Keratinocyte (primary cell): ENCODE measurements at regions not wholly inside any gene's neighbourhood (a gene's known extent, or its start where the extent isn't known, plus 50 kb on each side); places are given as distances from the start of the nearest gene placed in this dataset.

Experiments used
- DNase-seq: peaks from one replicate; pipeline ENCODE4 v3.0.0-alpha.2; 2011; ENCODE audit warnings: low read depth, missing footprints, low spot score
- FAIRE-seq: peaks from 2 replicates; lab custom pipeline; 2011; peaks lifted over from hg19 to GRCh38; lab: Jason Lieb, UNC
- H2AFZ ChIP-seq: 2 replicates; pipeline ENCODE4 v1.6.0; 2012; ENCODE audit warnings: low read length, control low read depth, inconsistent platforms; ENCODE audit not compliant: control insufficient read depth
- H3K27ac ChIP-seq: 2 replicates; pipeline ENCODE4 v1.5.1; 2011; ENCODE audit warnings: low read length; ENCODE audit not compliant: control insufficient read depth, insufficient read depth
- H3K27me3 ChIP-seq: 3 replicates; pipeline ENCODE4 v1.6.0; 2011; ENCODE audit warnings: low read length; ENCODE audit not compliant: control insufficient read depth, insufficient read depth; ENCODE audit errors: extremely low read depth
- H3K36me3 ChIP-seq, 2 experiments: 2 replicates in 1 of 2; 3 replicates in 1 of 2; pipeline ENCODE4 v1.5.1; 2011; ENCODE audit warnings: low read length in 2 of 2, mild to moderate bottlenecking in 1 of 2; ENCODE audit not compliant: control insufficient read depth in 2 of 2, insufficient read depth in 2 of 2; ENCODE audit errors: extremely low read depth in 1 of 2
- H3K4me1 ChIP-seq: 3 replicates; pipeline ENCODE4 v1.5.1; 2011; ENCODE audit warnings: low read length; ENCODE audit not compliant: control insufficient read depth, insufficient read depth; ENCODE audit errors: extremely low read depth
- H3K4me2 ChIP-seq: 3 replicates; pipeline ENCODE4 v1.6.0; 2011; ENCODE audit warnings: low read depth, low read length; ENCODE audit not compliant: control insufficient read depth, insufficient read depth; ENCODE audit errors: extremely low read depth
- H3K4me3 ChIP-seq, 3 experiments: fragments of 200-600 bp in 1 of 3; sonication (generic) in 1 of 3; 2 replicates in 2 of 3; 3 replicates in 1 of 3; pipeline ENCODE4 v1.5.1; 2011 to 2016; ENCODE audit warnings: low read length in 3 of 3, mild to moderate bottlenecking in 3 of 3, control low read depth in 2 of 3, inconsistent platforms in 1 of 3, low read depth in 1 of 3, mixed read lengths in 1 of 3, mixed run types in 1 of 3, moderate library complexity in 1 of 3; ENCODE audit not compliant: control insufficient read depth in 2 of 3, insufficient read depth in 2 of 3; ENCODE audit errors: extremely low read depth in 1 of 3
- H3K79me2 ChIP-seq: 2 replicates; pipeline ENCODE4 v1.6.0; 2012; ENCODE audit warnings: low read length; ENCODE audit not compliant: control insufficient read depth, insufficient read depth
- H3K9ac ChIP-seq: 3 replicates; pipeline ENCODE4 v1.6.0; 2011; ENCODE audit warnings: low read length; ENCODE audit not compliant: control insufficient read depth, insufficient read depth; ENCODE audit errors: extremely low read depth
- H3K9me1 ChIP-seq: 3 replicates; pipeline ENCODE4 v1.6.0; 2011; ENCODE audit warnings: low read length; ENCODE audit not compliant: control insufficient read depth, insufficient read depth; ENCODE audit errors: extremely low read depth
- H3K9me3 ChIP-seq: 2 replicates; pipeline ENCODE4 v1.5.1; 2012; ENCODE audit warnings: low read depth, low read length; ENCODE audit not compliant: control insufficient read depth
- H4K20me1 ChIP-seq: 3 replicates; pipeline ENCODE4 v1.6.0; 2011; ENCODE audit warnings: low read length; ENCODE audit not compliant: control insufficient read depth, insufficient read depth; ENCODE audit errors: extremely low read depth
- CTCF ChIP-seq, 3 experiments: IDR thresholded peaks in 1 of 3; conservative IDR thresholded peaks in 1 of 3; optimal IDR thresholded peaks in 1 of 3; 2 replicates in 2 of 3; 3 replicates in 1 of 3; pipeline versions ENCODE3 to v1.5.1; 2011; ENCODE audit warnings: low read length in 3 of 3, mild to moderate bottlenecking in 3 of 3, moderate library complexity in 2 of 3, control low read depth in 1 of 3, inconsistent platforms in 1 of 3; ENCODE audit not compliant: insufficient read depth in 2 of 3; ENCODE audit errors: extremely low read depth in 1 of 3
- EZH2 ChIP-seq: IDR thresholded peaks from one replicate; pipeline ENCODE4 v1.6.1; 2012; ENCODE audit warnings: inconsistent platforms, mild to moderate bottlenecking, low read length, moderate library complexity
- dilution Hi-C: fragments of 300-500 bp; cut with MboI; formaldehyde crosslinking; loops from one replicate; pipeline ENCODE4 v1.7.0; 2020; ENCODE audit warnings: low sequenced_read_pairs; ENCODE audit not compliant: extremely low pct_ligation_motif_present

DNA sequence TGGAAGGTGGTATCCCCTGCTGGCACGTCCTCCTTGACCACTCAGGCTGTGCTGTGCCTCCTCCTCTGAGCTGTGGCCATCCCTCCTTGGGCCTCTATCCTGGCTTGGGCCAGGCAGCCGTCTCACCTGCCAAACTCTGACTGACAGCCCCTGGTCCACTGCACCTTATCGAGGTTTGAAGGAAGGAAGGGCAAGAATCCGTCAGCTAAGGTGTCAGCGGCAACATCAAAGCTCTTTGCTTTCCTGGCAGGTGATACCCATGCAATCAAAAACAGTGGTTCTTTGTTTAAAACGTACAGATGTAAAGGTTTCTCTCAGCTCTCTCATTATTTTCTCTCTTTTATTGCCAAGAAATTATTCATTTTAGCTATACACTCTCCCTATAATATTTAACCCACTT, 203.9 kb downstream of the TBXT start:
- peaks cover 2% of the 10 kb centered on the region for H3K9me3 ChIP-seq
- H2AFZ ChIP-seq = no peak overlapping the region
- H3K27me3 ChIP-seq = no peaks in the 10 kb centered on the region
- no peak overlapping the region for H3K4me2 ChIP-seq
- H3K36me3 ChIP-seq = no peaks in the 10 kb centered on the region
- no peak overlapping the region for H3K4me3 ChIP-seq
- no peak overlapping the region for H3K9ac ChIP-seq
- H4K20me1 ChIP-seq = no peaks in the 10 kb centered on the region
- H3K79me2 ChIP-seq = no peaks in the 10 kb centered on the region
- H3K9me1 ChIP-seq = no peaks in the 10 kb centered on the region
- H3K27ac ChIP-seq = no peak overlapping the region
- DNase-seq = no peak
- dilution Hi-C loops = no loop called here
- no peak for FAIRE-seq
- H3K4me1 ChIP-seq = no peaks in the 10 kb centered on the region
- TF ChIP-seq CTCF (optimal IDR thresholded peaks at IDR 0.05 in 1 of 3, IDR thresholded peaks at IDR 0.05 in 1 of 3, conservative IDR thresholded peaks at IDR 0.05 in 1 of 3; ENCODE audit: extremely low read depth in 1 of 3, insufficient read depth in 2 of 3, low read length in 3 of 3) (no peak), EZH2 (no peak)

DNA sequence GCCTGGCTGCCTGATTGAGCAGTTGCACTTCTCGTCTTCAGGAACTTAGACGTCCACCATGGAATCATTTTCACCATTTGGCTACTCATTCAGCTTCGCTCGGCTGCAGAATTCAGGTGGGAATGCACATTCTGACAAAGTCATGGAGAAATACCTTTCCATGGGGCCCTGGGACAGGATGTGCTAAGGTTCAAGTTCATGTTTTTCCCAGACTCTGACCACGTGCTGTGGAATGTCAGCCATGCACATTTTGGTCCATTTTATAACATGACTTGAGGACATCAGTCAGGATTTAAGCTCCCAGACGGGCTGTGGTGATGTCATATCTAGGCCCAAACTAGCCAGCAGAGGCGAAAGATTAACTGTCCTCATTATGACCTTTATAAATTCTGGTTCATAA, 205.3 kb downstream of the TBXT start:
- Histone ChIP-seq H3K36me3 (no peaks in the 10 kb centered on the region), H3K9me3 (peaks cover 2% of the 10 kb centered on the region), H3K4me2 (no peak overlapping the region), H2AFZ (no peak overlapping the region), H3K27ac (no peak overlapping the region), H3K9me1 (no peaks in the 10 kb centered on the region), H3K27me3 (no peaks in the 10 kb centered on the region), H4K20me1 (no peaks in the 10 kb centered on the region), H3K79me2 (no peaks in the 10 kb centered on the region), H3K4me3 (no peak overlapping the region), H3K4me1 (no peaks in the 10 kb centered on the region), H3K9ac (no peak overlapping the region)
- TF ChIP-seq CTCF (optimal IDR thresholded peaks at IDR 0.05 in 1 of 3, IDR thresholded peaks at IDR 0.05 in 1 of 3, conservative IDR thresholded peaks at IDR 0.05 in 1 of 3; ENCODE audit: extremely low read depth in 1 of 3, insufficient read depth in 2 of 3, low read length in 3 of 3) (no peak), EZH2 (no peak)
- dilution Hi-C loops = no loop called here
- FAIRE-seq (no peak), DNase-seq (no peak)
